ENCODE measurements at regions not wholly inside any gene's neighbourhood (a gene's known extent, or its start where the extent isn't known, plus 50 kb on each side); places are given as distances from the start of the nearest gene placed in this dataset.

DNA sequence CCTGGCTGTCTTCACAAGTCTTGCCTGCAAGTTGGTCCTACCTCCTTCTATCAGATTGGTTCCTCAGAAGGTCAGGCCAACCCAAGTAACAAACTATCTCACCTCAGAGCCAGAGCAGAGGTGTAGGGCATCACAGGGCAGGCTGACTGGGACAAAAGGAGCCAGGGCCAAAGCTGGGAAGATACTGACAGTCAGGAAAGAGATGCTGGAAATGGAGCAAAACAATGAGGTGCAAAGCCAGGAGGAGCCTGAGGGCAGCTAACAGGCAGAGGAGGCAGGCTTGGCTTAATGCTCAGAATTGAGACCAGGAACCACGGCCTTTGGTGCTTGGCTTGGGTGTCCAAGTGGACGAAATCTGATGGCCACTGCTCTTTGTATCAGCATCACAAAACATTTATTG, 68.4 kb upstream of the PNMA1 start:
- TF ChIP-seq, protein P1, sequence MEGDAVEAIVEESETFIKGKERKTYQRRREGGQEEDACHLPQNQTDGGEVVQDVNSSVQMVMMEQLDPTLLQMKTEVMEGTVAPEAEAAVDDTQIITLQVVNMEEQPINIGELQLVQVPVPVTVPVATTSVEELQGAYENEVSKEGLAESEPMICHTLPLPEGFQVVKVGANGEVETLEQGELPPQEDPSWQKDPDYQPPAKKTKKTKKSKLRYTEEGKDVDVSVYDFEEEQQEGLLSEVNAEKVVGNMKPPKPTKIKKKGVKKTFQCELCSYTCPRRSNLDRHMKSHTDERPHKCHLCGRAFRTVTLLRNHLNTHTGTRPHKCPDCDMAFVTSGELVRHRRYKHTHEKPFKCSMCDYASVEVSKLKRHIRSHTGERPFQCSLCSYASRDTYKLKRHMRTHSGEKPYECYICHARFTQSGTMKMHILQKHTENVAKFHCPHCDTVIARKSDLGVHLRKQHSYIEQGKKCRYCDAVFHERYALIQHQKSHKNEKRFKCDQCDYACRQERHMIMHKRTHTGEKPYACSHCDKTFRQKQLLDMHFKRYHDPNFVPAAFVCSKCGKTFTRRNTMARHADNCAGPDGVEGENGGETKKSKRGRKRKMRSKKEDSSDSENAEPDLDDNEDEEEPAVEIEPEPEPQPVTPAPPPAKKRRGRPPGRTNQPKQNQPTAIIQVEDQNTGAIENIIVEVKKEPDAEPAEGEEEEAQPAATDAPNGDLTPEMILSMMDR (IDR thresholded peaks at IDR 0.05; ENCODE audit: low read depth, low read length, poor library complexity, severe bottlenecking): no peak
- no peak for TF ChIP-seq EZH2phosphoT487 (IDR thresholded peaks at IDR 0.05; ENCODE audit: borderline replicate concordance, low read length)

All from DOHH2 (cell line).